ENCODE measurements at regions not wholly inside any gene's neighbourhood (a gene's known extent, or its start where the extent isn't known, plus 50 kb on each side); places are given as distances from the start of the nearest gene placed in this dataset.

DNA sequence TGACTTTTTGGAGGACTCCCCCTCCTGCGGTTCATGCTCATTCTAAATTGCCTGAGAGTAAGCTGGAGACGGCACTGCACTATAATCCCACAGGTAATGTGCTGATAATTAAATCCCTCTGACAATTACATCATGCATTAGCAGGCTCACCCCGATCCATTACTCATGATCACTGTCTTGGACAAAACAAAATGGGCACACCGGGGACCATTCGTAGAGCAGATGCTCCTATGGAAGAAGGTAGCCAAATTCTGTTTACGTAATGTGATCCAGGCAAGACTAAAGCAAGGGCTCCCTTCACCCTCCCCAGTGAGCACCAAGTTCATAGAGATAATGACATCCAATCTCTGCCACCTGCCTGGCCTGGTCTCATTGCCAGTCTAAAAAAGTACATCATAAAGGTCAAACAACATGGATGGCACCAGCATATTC is 657.1 kb upstream of the SOX11 start:
- Histone ChIP-seq H3K79me2 (ENCODE audit: control insufficient read depth, low read length) (no peaks in the 10 kb centered on the region), H4K20me1 (ENCODE audit: control insufficient read depth, insufficient read depth, low read depth, low read length) (no peaks in the 10 kb centered on the region), H3K4me1 (ENCODE audit: control insufficient read depth, low read length) (no peaks in the 10 kb centered on the region), H3K36me3 (ENCODE audit: control insufficient read depth, low read length) (no peaks in the 10 kb centered on the region), H3K27me3 (ENCODE audit: control insufficient read depth, low read length) (no peaks in the 10 kb centered on the region), H3K9me3 (ENCODE audit: control insufficient read depth, insufficient read depth, low read length) (no peaks in the 10 kb centered on the region), H3F3A (ENCODE audit: control insufficient read depth, insufficient read depth) (no peaks in the 10 kb centered on the region), H3K9me2 (replicated peaks; ENCODE audit: control insufficient read depth, low read length) (no peaks in the 10 kb centered on the region), H3K4me2 (ENCODE audit: low read length) (no peak overlapping the region), H3K27ac (ENCODE audit: low read depth, low read length) (no peak overlapping the region), H3K4me3 (ENCODE audit: low read length) (no peak overlapping the region)
- no peak for TF ChIP-seq EZH2phosphoT487 (IDR thresholded peaks at IDR 0.05; ENCODE audit: borderline replicate concordance, low read length)
- TF ChIP-seq, protein P1, sequence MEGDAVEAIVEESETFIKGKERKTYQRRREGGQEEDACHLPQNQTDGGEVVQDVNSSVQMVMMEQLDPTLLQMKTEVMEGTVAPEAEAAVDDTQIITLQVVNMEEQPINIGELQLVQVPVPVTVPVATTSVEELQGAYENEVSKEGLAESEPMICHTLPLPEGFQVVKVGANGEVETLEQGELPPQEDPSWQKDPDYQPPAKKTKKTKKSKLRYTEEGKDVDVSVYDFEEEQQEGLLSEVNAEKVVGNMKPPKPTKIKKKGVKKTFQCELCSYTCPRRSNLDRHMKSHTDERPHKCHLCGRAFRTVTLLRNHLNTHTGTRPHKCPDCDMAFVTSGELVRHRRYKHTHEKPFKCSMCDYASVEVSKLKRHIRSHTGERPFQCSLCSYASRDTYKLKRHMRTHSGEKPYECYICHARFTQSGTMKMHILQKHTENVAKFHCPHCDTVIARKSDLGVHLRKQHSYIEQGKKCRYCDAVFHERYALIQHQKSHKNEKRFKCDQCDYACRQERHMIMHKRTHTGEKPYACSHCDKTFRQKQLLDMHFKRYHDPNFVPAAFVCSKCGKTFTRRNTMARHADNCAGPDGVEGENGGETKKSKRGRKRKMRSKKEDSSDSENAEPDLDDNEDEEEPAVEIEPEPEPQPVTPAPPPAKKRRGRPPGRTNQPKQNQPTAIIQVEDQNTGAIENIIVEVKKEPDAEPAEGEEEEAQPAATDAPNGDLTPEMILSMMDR (IDR thresholded peaks at IDR 0.05; ENCODE audit: low read depth, low read length, poor library complexity, severe bottlenecking) = no peak

DNA sequence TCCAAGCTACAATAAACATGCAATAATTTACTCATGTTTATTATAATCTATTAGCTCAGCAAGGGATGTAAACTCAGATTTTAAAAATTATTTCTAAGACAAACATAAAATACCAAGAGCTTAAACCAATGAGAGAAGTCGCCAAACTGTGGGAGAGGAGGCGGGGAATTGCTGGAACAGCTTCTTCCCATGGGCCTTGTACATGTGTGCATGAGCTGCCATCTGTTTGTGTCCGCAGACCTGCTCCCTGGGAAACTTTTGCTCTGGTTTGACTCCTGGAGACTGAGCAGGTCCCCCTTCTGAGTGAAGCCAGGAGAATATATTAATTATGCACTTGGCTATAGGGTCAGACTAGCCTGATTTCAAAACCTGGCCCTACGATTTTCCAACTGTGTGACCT is 655.9 kb upstream of the SOX11 start:
- no peaks in the 10 kb centered on the region for H3K36me3 ChIP-seq (ENCODE audit: control insufficient read depth, low read length)

DNA sequence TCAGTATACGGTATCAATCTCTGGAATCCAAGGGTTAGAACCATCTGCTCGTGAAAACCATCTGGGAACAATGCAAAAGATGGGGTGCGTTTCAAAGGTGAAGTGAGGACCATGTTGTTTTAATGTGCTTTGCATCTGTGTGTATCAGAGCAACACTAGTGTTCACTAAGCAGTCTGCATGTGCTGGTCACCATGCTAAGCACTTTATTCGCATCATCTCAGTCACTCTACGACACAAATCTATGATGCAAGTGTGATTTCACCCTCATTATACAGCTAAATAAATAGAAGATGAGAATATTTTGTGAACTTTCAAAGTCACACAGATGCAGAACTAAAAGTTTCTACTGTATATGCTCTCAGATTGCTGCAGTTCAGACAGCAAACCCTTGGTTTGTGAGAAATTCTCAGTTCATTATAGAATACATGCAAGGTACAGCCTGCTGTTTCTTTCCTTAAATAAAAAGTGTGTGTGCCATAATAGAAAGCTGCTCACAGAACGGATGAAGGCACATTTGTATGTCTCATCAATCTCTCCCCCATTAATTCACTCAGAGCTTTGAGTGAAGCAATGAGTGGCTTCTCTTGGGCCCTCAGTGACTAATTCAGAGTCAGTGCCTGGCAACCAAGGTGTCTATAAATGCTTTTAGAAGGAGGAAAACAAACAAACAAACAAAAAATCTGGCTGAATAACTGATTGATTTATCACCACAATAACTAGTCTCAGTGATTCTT is 652.8 kb upstream of the SOX11 start:
- H3K4me1 ChIP-seq (ENCODE audit: control insufficient read depth, low read length) = no peaks in the 10 kb centered on the region
- H3K9me2 ChIP-seq (replicated peaks; ENCODE audit: control insufficient read depth, low read length) = no peaks in the 10 kb centered on the region

More for the DNA sequence above, 655.9 kb upstream of the SOX11 start:
- no peaks in the 10 kb centered on the region for H3K79me2 ChIP-seq (ENCODE audit: control insufficient read depth, low read length)
- no peaks in the 10 kb centered on the region for H3K9me2 ChIP-seq (replicated peaks; ENCODE audit: control insufficient read depth, low read length)
- H3K4me3 ChIP-seq (ENCODE audit: low read length) = no peak overlapping the region
- H3K4me1 ChIP-seq (ENCODE audit: control insufficient read depth, low read length) = no peaks in the 10 kb centered on the region
- no peak overlapping the region for H3K27ac ChIP-seq (ENCODE audit: low read depth, low read length)
- H3K9me3 ChIP-seq (ENCODE audit: control insufficient read depth, insufficient read depth, low read length) = no peaks in the 10 kb centered on the region
- H3F3A ChIP-seq (ENCODE audit: control insufficient read depth, insufficient read depth) = no peaks in the 10 kb centered on the region
- no peaks in the 10 kb centered on the region for H4K20me1 ChIP-seq (ENCODE audit: control insufficient read depth, insufficient read depth, low read depth, low read length)
- H3K27me3 ChIP-seq (ENCODE audit: control insufficient read depth, low read length) = no peaks in the 10 kb centered on the region
- no peak overlapping the region for H3K4me2 ChIP-seq (ENCODE audit: low read length)
- no peak for TF ChIP-seq EZH2phosphoT487 (IDR thresholded peaks at IDR 0.05; ENCODE audit: borderline replicate concordance, low read length)
- TF ChIP-seq, protein P1 (IDR thresholded peaks at IDR 0.05; ENCODE audit: low read depth, low read length, poor library complexity, severe bottlenecking) = no peak

More for the DNA sequence above, 652.8 kb upstream of the SOX11 start:
- Histone ChIP-seq H4K20me1 (ENCODE audit: control insufficient read depth, insufficient read depth, low read depth, low read length) (no peaks in the 10 kb centered on the region), H3K4me3 (ENCODE audit: low read length) (no peak overlapping the region), H3K79me2 (ENCODE audit: control insufficient read depth, low read length) (no peaks in the 10 kb centered on the region), H3K27me3 (ENCODE audit: control insufficient read depth, low read length) (no peaks in the 10 kb centered on the region), H3K27ac (ENCODE audit: low read depth, low read length) (no peak overlapping the region), H3K36me3 (ENCODE audit: control insufficient read depth, low read length) (no peaks in the 10 kb centered on the region), H3K9me3 (ENCODE audit: control insufficient read depth, insufficient read depth, low read length) (no peaks in the 10 kb centered on the region), H3K4me2 (ENCODE audit: low read length) (no peak overlapping the region), H3F3A (ENCODE audit: control insufficient read depth, insufficient read depth) (no peaks in the 10 kb centered on the region)
- no peak for TF ChIP-seq EZH2phosphoT487 (IDR thresholded peaks at IDR 0.05; ENCODE audit: borderline replicate concordance, low read length)
- TF ChIP-seq, protein P1 (IDR thresholded peaks at IDR 0.05; ENCODE audit: low read depth, low read length, poor library complexity, severe bottlenecking) = no peak
